ENCODE measurements at regions not wholly inside any gene's neighbourhood (a gene's known extent, or its start where the extent isn't known, plus 50 kb on each side); places are given as distances from the start of the nearest gene placed in this dataset.

DNA sequence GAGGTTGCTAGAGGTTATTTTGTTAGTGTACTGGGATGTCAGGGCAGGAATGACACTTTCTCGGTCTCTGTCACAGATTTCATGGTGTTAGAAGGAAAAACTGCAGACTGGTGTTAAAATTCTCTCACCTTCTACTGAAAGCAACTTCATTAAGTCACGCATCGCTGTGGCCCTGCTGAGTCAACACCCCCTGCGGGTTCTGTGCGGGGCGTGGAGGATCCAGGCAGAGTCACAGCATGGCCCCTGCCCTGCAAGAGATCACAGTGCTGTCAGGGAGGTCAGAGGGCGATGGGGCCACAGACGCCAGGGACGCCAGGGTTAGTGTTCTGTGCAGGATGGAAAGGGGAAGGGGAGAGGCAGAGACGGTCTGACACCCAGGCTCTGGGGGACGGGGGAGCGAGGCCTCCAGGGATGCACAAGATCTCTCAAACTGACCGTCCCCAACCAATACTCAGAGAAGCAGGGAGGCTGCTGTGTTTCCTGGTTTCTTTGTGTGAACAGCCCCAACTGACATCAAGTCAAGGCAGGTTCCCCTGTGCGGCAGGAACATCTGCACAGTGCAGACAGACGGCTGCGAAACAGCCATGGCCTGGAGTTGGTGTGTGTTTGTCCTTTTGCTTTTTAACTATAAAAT lies 354.9 kb upstream of the SALL3 start:
- H3K27me3 ChIP-seq (ENCODE audit: insufficient read depth, low read depth, low read length): no peaks in the 10 kb centered on the region
- no peaks in the 10 kb centered on the region for H3K9me2 ChIP-seq (ENCODE audit: insufficient read depth, low read length)
- H3K4me3 ChIP-seq (ENCODE audit: low read length): no peak overlapping the region
- H3K9ac ChIP-seq (ENCODE audit: low read length): no peak overlapping the region
- no peak overlapping the region for H3K27ac ChIP-seq (ENCODE audit: low read length)
- H3K9me3 ChIP-seq (ENCODE audit: low read length): no peaks in the 10 kb centered on the region
- H3K4me2 ChIP-seq (ENCODE audit: low read length): no peak overlapping the region
- H3F3A ChIP-seq (ENCODE audit: insufficient read depth, low read length, poor library complexity, severe bottlenecking): no peaks in the 10 kb centered on the region
- TF ChIP-seq RAD21 (conservative IDR thresholded peaks at IDR 0.05) (no peak), MXI1 (conservative IDR thresholded peaks at IDR 0.05; ENCODE audit: poor library complexity, severe bottlenecking) (no peak), EZH2 (IDR thresholded peaks at IDR 0.05; ENCODE audit: borderline replicate concordance, insufficient read depth, low read length, poor library complexity, severe bottlenecking) (no peak), POLR2AphosphoS5 (IDR thresholded peaks at IDR 0.05) (no peak), EP300 (conservative IDR thresholded peaks at IDR 0.05; ENCODE audit: poor library complexity, severe bottlenecking) (no peak), TAF1 (IDR thresholded peaks at IDR 0.05; ENCODE audit: low read depth) (no peak), SMC3 (conservative IDR thresholded peaks at IDR 0.05; ENCODE audit: poor library complexity) (no peak)
- TF ChIP-seq, protein P1, sequence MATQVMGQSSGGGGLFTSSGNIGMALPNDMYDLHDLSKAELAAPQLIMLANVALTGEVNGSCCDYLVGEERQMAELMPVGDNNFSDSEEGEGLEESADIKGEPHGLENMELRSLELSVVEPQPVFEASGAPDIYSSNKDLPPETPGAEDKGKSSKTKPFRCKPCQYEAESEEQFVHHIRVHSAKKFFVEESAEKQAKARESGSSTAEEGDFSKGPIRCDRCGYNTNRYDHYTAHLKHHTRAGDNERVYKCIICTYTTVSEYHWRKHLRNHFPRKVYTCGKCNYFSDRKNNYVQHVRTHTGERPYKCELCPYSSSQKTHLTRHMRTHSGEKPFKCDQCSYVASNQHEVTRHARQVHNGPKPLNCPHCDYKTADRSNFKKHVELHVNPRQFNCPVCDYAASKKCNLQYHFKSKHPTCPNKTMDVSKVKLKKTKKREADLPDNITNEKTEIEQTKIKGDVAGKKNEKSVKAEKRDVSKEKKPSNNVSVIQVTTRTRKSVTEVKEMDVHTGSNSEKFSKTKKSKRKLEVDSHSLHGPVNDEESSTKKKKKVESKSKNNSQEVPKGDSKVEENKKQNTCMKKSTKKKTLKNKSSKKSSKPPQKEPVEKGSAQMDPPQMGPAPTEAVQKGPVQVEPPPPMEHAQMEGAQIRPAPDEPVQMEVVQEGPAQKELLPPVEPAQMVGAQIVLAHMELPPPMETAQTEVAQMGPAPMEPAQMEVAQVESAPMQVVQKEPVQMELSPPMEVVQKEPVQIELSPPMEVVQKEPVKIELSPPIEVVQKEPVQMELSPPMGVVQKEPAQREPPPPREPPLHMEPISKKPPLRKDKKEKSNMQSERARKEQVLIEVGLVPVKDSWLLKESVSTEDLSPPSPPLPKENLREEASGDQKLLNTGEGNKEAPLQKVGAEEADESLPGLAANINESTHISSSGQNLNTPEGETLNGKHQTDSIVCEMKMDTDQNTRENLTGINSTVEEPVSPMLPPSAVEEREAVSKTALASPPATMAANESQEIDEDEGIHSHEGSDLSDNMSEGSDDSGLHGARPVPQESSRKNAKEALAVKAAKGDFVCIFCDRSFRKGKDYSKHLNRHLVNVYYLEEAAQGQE (IDR thresholded peaks at IDR 0.05; ENCODE audit: borderline replicate concordance): no peak
- TF ChIP-seq, protein P2, sequence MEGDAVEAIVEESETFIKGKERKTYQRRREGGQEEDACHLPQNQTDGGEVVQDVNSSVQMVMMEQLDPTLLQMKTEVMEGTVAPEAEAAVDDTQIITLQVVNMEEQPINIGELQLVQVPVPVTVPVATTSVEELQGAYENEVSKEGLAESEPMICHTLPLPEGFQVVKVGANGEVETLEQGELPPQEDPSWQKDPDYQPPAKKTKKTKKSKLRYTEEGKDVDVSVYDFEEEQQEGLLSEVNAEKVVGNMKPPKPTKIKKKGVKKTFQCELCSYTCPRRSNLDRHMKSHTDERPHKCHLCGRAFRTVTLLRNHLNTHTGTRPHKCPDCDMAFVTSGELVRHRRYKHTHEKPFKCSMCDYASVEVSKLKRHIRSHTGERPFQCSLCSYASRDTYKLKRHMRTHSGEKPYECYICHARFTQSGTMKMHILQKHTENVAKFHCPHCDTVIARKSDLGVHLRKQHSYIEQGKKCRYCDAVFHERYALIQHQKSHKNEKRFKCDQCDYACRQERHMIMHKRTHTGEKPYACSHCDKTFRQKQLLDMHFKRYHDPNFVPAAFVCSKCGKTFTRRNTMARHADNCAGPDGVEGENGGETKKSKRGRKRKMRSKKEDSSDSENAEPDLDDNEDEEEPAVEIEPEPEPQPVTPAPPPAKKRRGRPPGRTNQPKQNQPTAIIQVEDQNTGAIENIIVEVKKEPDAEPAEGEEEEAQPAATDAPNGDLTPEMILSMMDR (IDR thresholded peaks at IDR 0.05; ENCODE audit: poor library complexity, severe bottlenecking): no peak
- no peaks in the 10 kb centered on the region for H4K20me1 ChIP-seq (ENCODE audit: insufficient read depth)
- H2AFZ ChIP-seq (ENCODE audit: low read depth, low read length): no peak overlapping the region
- H3K36me3 ChIP-seq (ENCODE audit: insufficient read depth, low read length): no peaks in the 10 kb centered on the region
- H3K79me2 ChIP-seq (replicated peaks; ENCODE audit: insufficient read depth, low read length): no peaks in the 10 kb centered on the region

DNA sequence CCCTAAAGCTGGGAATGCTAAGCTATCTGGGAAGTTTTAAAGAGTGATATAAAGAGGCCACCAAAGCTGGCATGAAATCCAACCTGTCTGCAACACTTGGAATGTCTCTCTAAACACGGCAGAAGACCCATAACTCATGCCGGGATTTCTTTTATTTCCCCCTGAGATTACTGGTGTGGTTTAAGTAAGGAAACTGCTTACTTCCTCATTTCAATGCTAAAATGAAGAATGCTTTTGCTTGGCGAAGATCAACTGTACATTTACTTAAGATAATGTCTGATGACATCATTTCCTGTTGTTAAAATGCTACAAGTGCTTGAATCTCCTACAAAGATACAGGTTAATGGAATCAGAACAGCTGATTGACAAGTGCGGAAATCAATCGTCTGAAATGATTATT lies 353.8 kb upstream of the SALL3 start:
- H3F3A ChIP-seq (ENCODE audit: insufficient read depth, low read length, poor library complexity, severe bottlenecking): no peaks in the 10 kb centered on the region
- no peaks in the 10 kb centered on the region for H3K9me2 ChIP-seq (ENCODE audit: insufficient read depth, low read length)
- H4K20me1 ChIP-seq (ENCODE audit: insufficient read depth): no peaks in the 10 kb centered on the region
- H3K9ac ChIP-seq (ENCODE audit: low read length): no peak overlapping the region
- TF ChIP-seq, protein P1 (IDR thresholded peaks at IDR 0.05; ENCODE audit: borderline replicate concordance): no peak
- no peak for TF ChIP-seq EP300 (conservative IDR thresholded peaks at IDR 0.05; ENCODE audit: poor library complexity, severe bottlenecking)
- no peak for TF ChIP-seq POLR2AphosphoS5 (IDR thresholded peaks at IDR 0.05)
- TF ChIP-seq SMC3 (conservative IDR thresholded peaks at IDR 0.05; ENCODE audit: poor library complexity): no peak
- no peak for TF ChIP-seq RAD21 (conservative IDR thresholded peaks at IDR 0.05)
- no peak for TF ChIP-seq MXI1 (conservative IDR thresholded peaks at IDR 0.05; ENCODE audit: poor library complexity, severe bottlenecking)
- no peak overlapping the region for H3K4me2 ChIP-seq (ENCODE audit: low read length)
- no peaks in the 10 kb centered on the region for H3K36me3 ChIP-seq (ENCODE audit: insufficient read depth, low read length)
- H3K9me3 ChIP-seq (ENCODE audit: low read length): no peaks in the 10 kb centered on the region
- no peak overlapping the region for H3K4me3 ChIP-seq (ENCODE audit: low read length)
- no peaks in the 10 kb centered on the region for H3K27me3 ChIP-seq (ENCODE audit: insufficient read depth, low read depth, low read length)
- H3K27ac ChIP-seq (ENCODE audit: low read length): no peak overlapping the region
- H3K79me2 ChIP-seq (replicated peaks; ENCODE audit: insufficient read depth, low read length): no peaks in the 10 kb centered on the region
- H2AFZ ChIP-seq (ENCODE audit: low read depth, low read length): no peak overlapping the region
